OCI-LY3 (cell line): ENCODE measurements at regions not wholly inside any gene's neighbourhood (a gene's known extent, or its start where the extent isn't known, plus 50 kb on each side); places are given as distances from the start of the nearest gene placed in this dataset.

Experiments used
- CTCF ChIP-seq: fragments of 200-600, 300-600 bp; sonication (generic); IDR thresholded peaks from 2 replicates; pipeline ENCODE4 v1.5.1; 2014; ENCODE audit warnings: antibody characterized with exemption, low read length, low read depth
- EZH2phosphoT487 ChIP-seq: fragments of 200-600 bp; shearing (Covaris generic); IDR thresholded peaks from 2 replicates; pipeline ENCODE4 v1.6.1; 2018; ENCODE audit warnings: antibody characterized with exemption, mixed run types, low read depth

- TF ChIP-seq CTCF (no peak), EZH2phosphoT487 (no peak)
Measured at GRCh38 chr16:66224186-66224585, 142.3 kb upstream of the CDH5 start.
